GM19025 (cell line): ENCODE measurements at regions not wholly inside any gene's neighbourhood (a gene's known extent, or its start where the extent isn't known, plus 50 kb on each side); places are given as distances from the start of the nearest gene placed in this dataset.

ENCODE experiments used
- ATAC-seq: cut with Tn5 transposase; IDR thresholded peaks from one replicate; pipeline ENCODE4 v1.9.1; 2021; ENCODE audit warnings: mild to moderate bottlenecking, low read depth, moderate library complexity; ENCODE audit not compliant: unreplicated experiment

DNA sequence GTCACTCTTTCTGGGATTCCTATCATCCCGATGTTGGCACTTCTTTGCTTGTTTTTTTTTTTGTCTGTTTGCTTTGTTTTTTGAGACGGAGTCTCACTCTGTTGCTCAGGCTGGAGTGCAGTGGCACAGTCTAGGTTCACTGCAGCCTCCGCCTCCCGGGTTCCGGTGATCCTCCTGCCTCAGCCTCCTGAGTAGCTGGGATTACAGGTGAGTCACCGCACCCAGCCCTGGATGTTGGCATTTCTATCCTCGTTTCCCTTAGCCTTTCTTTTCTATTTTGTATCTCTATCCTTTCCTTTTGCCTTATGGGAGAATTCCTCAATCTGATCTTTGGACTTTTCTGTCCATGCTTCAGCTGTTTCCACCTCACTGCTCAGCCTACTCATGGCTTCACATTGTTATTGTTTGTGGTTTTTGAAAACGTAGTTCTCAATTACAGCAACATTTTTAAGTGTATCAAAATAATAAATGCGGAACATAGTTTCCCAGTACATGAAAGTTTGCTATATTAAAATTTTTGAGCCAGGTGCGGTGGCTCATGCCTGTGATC lies 62.1 kb upstream of the ZNF516 start:
- ATAC-seq = no peak

DNA sequence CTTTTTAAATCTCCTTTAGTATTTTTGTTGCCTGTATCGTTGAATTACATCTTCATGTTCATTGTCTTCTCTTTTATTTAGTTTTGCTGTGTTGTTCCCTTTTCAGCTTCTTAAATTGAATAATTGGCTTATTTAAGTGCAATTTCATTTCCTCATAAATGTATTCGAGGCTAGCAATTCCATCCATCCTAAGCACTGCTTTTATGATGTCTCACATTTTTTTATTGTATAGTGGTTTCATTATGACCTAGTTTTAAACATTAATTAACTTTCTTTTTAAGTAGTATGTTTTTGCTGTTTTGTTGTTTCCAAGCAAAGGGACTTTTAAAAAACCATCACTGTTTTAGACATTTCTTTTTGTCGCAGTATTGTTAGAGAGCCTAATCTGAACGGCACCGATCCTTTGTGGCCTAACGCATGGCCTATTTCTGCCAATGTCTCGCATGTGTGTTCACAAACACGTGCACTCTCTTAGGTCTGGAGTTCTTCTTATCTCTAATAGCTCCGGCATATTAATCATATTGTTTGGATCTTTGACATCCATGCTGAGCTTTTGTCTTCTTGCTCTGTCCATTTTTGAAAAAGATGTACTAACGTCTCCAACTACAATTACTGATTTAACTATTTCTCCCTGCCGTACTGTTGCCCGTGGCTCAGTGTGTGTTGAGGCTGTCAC lies 59.6 kb upstream of the ZNF516 start:
- ATAC-seq = no peak

DNA sequence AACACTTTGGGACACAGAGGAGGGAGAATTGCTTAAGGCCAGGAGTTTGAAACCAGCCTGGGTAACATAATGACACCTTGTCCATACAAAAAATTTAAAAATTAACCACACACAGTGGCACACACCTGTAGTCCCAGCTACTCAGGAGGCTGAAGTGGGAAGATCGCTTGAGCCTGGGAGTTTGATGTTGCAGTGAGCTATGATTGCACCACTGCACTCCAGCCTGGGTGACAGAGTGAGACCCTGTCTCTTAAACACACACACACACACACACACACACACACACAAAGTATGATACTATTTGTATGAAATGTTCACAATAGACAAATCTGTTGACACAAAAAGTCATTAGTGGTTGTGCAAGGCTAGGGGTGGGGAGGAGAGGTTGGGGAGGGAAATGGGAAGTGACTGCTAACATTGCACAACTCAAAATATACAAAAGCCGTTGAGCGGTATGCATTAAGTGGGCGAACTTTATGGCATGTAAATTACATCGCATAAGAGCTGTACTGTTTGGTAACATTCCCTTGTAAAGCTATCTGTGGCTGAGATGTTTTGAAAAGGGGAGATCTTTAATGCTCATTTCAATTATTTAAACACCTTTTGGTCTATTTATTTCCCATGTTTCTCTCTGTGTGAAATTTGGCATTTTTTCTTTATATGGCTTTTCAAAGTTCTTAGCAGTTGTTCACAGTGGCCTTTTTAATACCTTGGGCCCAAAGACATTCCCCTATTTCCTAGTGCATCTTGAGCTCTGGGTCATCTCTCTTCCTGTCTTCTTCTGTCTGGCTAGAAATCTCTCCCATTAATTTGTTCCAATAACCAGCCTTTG lies 58.9 kb upstream of the ZNF516 start:
- no peak for ATAC-seq

DNA sequence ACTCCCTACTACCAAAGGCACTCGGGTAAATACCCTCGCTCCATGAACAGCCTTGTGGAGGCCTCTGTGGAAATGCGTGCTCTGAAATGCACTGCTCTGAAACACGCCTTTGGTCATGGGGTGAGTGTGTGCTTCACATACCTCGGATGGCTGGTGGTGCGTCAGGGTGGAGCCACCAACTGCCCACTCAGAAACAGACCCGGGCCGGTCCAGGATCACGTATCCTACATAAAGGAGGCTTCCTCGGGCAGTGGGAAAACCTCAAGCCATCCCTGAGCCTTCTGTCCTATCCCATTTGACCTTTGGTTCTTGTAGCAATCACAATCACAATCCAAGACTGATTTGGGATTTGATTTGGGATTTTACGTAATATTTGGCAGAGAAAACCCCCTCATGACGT lies 53.5 kb upstream of the ZNF516 start:
- ATAC-seq = no peak

DNA sequence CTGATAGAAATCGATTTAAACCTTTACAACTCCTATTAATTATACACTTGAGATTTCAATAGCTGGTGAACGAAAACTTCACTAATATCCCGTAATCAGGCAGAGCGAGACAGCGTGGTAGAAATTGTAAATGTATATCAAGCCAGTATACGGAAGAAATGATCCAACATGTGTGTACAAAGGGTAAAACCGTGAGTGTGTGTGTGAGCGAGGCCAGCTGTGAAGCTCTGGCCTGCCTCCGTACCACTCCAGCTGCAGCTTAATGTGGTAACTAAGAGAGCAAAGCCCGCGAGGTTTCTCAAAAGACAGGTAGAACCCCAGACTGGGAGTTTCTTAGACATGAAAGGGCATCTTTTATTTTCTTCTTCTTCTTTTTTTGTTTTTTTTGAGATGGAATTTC lies 52.3 kb upstream of the ZNF516 start:
- ATAC-seq = no peak

DNA sequence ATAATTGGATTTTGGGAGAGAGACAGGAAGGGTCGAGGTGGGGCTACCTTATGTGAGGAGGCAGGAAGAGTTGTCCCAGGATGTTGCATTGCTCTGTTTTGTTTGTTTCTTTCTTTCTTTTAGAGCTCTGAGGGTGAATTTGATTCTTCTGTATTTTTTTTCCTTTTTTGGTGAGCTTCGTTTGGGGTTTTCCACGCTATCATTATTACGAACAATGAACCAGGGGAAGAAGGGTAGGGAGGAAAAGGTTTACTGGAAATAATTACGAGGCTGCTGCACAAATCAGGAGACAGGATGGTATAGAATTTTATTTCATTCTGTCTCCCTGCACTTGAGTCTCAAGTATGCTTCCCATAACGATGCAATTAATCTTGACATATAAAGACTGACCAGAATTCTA lies 51.4 kb upstream of the ZNF516 start:
- no peak for ATAC-seq

DNA sequence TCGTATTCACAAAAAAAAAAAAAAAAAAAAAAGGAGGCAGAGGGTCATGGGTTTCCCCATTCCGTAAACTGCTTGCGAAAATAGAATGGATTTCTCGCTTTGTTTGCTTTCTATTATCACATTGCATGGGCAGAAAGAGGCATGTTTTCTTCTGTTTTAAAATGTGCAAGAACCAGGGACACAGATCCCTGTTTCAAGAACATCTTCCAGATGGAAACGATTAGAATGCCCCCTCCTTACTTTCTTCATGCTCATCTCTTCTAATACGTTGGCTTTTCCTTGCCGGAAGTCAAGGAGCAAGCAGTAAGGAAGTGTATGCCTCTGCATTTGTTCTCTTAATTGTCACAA lies 51.0 kb upstream of the ZNF516 start:
- no peak for ATAC-seq

DNA sequence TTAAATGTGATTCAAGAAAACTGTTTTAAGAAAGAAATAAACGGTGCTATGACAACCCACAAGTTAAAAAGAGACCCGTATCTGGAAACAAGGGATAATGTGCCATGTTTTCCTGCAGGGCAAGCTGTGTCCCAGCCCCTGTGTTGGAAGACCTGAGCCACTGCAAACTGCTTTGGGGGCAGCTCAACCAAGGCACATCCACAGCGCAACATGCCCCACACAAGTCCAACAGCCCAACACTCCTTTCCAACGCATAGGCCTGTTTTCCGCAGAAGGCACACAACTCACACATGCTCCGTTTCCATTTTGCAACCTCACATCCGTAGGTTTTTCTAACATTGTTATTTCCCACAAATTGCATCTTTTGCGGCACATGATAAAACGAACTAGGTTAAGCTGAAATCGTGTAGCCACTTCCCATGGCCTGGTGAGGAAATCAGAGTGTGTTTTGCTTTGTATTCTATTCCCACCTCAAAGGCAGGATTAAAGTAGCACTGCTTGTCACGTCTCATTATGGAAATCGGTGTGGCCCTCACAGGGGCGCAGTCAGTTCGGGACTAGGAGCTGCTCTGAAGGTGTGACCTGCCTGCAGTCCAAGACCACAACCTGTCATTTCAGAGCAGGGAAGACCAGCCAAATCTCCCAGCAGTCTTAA lies 50.5 kb upstream of the ZNF516 start:
- no peak for ATAC-seq

DNA sequence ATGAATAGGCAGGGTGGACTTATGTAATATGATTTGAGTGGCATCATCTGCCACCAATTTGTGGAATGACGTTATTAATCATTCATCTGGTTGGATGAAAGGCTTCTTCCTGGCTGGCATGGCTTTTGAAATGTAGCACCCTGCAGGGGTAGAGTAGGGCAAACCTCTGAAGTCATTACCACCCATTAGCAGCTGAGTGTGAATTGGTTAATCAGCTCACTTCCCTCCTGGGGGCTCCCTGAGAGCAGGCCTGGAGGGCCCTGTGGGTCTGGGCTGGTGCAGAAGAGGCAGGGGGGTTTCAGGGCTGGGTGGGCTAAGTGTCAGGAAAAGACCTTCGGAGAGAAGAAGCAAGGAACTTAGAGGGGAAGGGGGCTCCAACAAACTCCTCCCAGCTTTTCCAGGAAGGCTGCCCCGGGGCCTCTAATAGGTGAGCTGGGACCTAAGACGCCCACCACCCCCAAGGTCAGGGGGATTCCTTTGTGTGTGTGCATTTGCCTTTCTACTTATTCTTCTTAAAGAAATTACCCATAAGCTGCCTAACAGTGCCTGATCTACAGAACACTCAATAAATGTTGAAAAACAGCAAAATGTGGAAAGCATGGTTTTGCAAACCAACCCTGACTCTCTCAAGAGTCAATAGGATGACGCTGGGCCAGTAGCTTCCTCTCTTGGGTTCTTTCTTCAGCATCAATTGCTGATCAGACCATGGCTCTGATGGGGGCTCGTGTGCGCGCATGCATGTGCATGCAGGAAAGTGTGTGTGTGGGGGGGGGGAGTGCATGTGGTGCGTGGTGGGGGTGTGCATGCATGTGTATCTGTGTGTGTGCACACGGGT lies 49.7 kb upstream of the ZNF516 start:
- no peak for ATAC-seq
